ENCODE measurements at regions not wholly inside any gene's neighbourhood (a gene's known extent, or its start where the extent isn't known, plus 50 kb on each side); places are given as distances from the start of the nearest gene placed in this dataset.

DNA sequence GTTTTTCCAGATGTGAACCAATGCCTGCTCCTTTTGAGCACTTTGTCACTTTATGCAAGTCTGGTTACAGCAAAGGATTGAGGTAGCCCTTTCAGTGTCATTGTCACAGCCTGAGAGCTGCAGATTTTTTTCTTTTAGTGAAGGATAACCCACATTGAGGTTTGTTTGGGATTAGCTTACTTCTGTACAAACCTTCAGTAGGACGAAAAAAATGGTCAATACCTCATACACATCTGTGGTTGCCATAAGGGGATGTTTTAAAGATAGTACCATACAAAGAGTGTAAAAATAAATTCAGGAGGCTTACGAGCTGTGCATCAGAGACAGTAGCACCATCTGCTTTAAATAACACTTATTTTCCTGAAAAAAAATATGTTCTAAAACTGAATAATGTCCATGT lies 566.0 kb downstream of the AJAP1 start:
- no peaks in the 10 kb centered on the region for H3K79me2 ChIP-seq (replicated peaks; ENCODE audit: insufficient read depth)
- no peaks in the 10 kb centered on the region for H3K36me3 Mint-ChIP-seq (ENCODE audit: low read depth)
- ATAC-seq (no peak), DNase-seq (ENCODE audit: low spot score) (no peak)
- H3K4me1 ChIP-seq (ENCODE audit: insufficient read depth): no peaks in the 10 kb centered on the region
- no peak overlapping the region for H3K4me3 ChIP-seq
- H3K27me3 Mint-ChIP-seq (ENCODE audit: insufficient read depth, low read depth, poor library complexity): peaks cover 47% of the 10 kb centered on the region
- no peak overlapping the region for H2AFZ ChIP-seq
- H3K4me3 Mint-ChIP-seq: no peak overlapping the region
- H3K36me3 ChIP-seq (ENCODE audit: insufficient read depth): no peaks in the 10 kb centered on the region
- H3K9me2 ChIP-seq (ENCODE audit: insufficient read depth): no peaks in the 10 kb centered on the region
- no peaks in the 10 kb centered on the region for H3K27me3 ChIP-seq (ENCODE audit: insufficient read depth)
- no peaks in the 10 kb centered on the region for H4K20me1 ChIP-seq (replicated peaks; ENCODE audit: insufficient read depth)
- no peaks in the 10 kb centered on the region; the same call in 2 of the 3 replicates for H3K9me3 Mint-ChIP-seq
- H3F3A ChIP-seq (replicated peaks; ENCODE audit: low read depth): no peaks in the 10 kb centered on the region
- H3K4me1 Mint-ChIP-seq: peaks cover 3% of the 10 kb centered on the region; the same call in 2 of the 3 replicates
- TF ChIP-seq STAT1 (IDR thresholded peaks at IDR 0.05; ENCODE audit: unreplicated experiment): no peak
- no peak for TF ChIP-seq EZH2phosphoT487 (IDR thresholded peaks at IDR 0.05; ENCODE audit: unreplicated experiment)
- TF ChIP-seq, protein P1, sequence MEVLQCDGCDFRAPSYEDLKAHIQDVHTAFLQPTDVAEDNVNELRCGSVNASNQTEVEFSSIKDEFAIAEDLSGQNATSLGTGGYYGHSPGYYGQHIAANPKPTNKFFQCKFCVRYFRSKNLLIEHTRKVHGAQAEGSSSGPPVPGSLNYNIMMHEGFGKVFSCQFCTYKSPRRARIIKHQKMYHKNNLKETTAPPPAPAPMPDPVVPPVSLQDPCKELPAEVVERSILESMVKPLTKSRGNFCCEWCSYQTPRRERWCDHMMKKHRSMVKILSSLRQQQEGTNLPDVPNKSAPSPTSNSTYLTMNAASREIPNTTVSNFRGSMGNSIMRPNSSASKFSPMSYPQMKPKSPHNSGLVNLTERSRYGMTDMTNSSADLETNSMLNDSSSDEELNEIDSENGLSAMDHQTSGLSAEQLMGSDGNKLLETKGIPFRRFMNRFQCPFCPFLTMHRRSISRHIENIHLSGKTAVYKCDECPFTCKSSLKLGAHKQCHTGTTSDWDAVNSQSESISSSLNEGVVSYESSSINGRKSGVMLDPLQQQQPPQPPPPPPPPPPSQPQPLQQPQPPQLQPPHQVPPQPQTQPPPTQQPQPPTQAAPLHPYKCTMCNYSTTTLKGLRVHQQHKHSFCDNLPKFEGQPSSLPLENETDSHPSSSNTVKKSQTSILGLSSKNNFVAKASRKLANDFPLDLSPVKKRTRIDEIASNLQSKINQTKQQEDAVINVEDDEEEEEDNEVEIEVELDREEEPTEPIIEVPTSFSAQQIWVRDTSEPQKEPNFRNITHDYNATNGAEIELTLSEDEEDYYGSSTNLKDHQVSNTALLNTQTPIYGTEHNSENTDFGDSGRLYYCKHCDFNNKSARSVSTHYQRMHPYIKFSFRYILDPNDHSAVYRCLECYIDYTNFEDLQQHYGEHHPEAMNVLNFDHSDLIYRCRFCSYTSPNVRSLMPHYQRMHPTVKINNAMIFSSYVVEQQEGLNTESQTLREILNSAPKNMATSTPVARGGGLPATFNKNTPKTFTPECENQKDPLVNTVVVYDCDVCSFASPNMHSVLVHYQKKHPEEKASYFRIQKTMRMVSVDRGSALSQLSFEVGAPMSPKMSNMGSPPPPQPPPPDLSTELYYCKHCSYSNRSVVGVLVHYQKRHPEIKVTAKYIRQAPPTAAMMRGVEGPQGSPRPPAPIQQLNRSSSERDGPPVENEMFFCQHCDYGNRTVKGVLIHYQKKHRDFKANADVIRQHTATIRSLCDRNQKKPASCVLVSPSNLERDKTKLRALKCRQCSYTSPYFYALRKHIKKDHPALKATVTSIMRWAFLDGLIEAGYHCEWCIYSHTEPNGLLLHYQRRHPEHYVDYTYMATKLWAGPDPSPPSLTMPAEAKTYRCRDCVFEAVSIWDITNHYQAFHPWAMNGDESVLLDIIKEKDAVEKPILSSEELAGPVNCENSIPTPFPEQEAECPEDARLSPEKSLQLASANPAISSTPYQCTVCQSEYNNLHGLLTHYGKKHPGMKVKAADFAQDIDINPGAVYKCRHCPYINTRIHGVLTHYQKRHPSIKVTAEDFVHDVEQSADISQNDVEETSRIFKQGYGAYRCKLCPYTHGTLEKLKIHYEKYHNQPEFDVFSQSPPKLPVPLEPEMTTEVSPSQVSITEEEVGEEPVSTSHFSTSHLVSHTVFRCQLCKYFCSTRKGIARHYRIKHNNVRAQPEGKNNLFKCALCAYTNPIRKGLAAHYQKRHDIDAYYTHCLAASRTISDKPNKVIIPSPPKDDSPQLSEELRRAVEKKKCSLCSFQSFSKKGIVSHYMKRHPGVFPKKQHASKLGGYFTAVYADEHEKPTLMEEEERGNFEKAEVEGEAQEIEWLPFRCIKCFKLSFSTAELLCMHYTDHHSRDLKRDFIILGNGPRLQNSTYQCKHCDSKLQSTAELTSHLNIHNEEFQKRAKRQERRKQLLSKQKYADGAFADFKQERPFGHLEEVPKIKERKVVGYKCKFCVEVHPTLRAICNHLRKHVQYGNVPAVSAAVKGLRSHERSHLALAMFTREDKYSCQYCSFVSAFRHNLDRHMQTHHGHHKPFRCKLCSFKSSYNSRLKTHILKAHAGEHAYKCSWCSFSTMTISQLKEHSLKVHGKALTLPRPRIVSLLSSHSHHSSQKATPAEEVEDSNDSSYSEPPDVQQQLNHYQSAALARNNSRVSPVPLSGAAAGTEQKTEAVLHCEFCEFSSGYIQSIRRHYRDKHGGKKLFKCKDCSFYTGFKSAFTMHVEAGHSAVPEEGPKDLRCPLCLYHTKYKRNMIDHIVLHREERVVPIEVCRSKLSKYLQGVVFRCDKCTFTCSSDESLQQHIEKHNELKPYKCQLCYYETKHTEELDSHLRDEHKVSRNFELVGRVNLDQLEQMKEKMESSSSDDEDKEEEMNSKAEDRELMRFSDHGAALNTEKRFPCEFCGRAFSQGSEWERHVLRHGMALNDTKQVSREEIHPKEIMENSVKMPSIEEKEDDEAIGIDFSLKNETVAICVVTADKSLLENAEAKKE (CRISPR knock-in tag; IDR thresholded peaks at IDR 0.05): no peak
- TF ChIP-seq, protein P2, sequence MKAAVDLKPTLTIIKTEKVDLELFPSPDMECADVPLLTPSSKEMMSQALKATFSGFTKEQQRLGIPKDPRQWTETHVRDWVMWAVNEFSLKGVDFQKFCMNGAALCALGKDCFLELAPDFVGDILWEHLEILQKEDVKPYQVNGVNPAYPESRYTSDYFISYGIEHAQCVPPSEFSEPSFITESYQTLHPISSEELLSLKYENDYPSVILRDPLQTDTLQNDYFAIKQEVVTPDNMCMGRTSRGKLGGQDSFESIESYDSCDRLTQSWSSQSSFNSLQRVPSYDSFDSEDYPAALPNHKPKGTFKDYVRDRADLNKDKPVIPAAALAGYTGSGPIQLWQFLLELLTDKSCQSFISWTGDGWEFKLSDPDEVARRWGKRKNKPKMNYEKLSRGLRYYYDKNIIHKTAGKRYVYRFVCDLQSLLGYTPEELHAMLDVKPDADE (IDR thresholded peaks at IDR 0.05): no peak
- TF ChIP-seq ZNF114 (CRISPR knock-in tag; IDR thresholded peaks at IDR 0.05): no peak
- no peak for TF ChIP-seq CREB1 (CRISPR knock-in tag; IDR thresholded peaks at IDR 0.05; ENCODE audit: low read depth)
- TF ChIP-seq ZNF331 (CRISPR knock-in tag; IDR thresholded peaks at IDR 0.05; ENCODE audit: low read depth): no peak
- no peak for TF ChIP-seq JUNB (IDR thresholded peaks at IDR 0.05; ENCODE audit: unreplicated experiment)
- TF ChIP-seq, protein P3, sequence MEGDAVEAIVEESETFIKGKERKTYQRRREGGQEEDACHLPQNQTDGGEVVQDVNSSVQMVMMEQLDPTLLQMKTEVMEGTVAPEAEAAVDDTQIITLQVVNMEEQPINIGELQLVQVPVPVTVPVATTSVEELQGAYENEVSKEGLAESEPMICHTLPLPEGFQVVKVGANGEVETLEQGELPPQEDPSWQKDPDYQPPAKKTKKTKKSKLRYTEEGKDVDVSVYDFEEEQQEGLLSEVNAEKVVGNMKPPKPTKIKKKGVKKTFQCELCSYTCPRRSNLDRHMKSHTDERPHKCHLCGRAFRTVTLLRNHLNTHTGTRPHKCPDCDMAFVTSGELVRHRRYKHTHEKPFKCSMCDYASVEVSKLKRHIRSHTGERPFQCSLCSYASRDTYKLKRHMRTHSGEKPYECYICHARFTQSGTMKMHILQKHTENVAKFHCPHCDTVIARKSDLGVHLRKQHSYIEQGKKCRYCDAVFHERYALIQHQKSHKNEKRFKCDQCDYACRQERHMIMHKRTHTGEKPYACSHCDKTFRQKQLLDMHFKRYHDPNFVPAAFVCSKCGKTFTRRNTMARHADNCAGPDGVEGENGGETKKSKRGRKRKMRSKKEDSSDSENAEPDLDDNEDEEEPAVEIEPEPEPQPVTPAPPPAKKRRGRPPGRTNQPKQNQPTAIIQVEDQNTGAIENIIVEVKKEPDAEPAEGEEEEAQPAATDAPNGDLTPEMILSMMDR (conservative IDR thresholded peaks at IDR 0.05; ENCODE audit: low read depth in 2 of 2): no peak
- no peak for TF ChIP-seq EZH2 (IDR thresholded peaks at IDR 0.05; ENCODE audit: low read depth, unreplicated experiment)
- TF ChIP-seq NANOG (IDR thresholded peaks at IDR 0.05; ENCODE audit: borderline replicate concordance): no peak
- TF ChIP-seq, protein P4, sequence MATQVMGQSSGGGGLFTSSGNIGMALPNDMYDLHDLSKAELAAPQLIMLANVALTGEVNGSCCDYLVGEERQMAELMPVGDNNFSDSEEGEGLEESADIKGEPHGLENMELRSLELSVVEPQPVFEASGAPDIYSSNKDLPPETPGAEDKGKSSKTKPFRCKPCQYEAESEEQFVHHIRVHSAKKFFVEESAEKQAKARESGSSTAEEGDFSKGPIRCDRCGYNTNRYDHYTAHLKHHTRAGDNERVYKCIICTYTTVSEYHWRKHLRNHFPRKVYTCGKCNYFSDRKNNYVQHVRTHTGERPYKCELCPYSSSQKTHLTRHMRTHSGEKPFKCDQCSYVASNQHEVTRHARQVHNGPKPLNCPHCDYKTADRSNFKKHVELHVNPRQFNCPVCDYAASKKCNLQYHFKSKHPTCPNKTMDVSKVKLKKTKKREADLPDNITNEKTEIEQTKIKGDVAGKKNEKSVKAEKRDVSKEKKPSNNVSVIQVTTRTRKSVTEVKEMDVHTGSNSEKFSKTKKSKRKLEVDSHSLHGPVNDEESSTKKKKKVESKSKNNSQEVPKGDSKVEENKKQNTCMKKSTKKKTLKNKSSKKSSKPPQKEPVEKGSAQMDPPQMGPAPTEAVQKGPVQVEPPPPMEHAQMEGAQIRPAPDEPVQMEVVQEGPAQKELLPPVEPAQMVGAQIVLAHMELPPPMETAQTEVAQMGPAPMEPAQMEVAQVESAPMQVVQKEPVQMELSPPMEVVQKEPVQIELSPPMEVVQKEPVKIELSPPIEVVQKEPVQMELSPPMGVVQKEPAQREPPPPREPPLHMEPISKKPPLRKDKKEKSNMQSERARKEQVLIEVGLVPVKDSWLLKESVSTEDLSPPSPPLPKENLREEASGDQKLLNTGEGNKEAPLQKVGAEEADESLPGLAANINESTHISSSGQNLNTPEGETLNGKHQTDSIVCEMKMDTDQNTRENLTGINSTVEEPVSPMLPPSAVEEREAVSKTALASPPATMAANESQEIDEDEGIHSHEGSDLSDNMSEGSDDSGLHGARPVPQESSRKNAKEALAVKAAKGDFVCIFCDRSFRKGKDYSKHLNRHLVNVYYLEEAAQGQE (IDR thresholded peaks at IDR 0.05; ENCODE audit: unreplicated experiment): no peak
- no peak for TF ChIP-seq POLR2AphosphoS5 (IDR thresholded peaks at IDR 0.05; ENCODE audit: low read depth)
- H3K4me2 ChIP-seq: no peak overlapping the region
- H3K27ac Mint-ChIP-seq: no peak overlapping the region
- no peak overlapping the region for H3K27ac ChIP-seq (ENCODE audit: low read depth)
